ENCODE measurements at regions not wholly inside any gene's neighbourhood (a gene's known extent, or its start where the extent isn't known, plus 50 kb on each side); places are given as distances from the start of the nearest gene placed in this dataset.

GRCh38 chr18:43789234-43790000, 512.1 kb upstream of the SYT4 start:
- Histone ChIP-seq H3K4me2 (replicated peaks; ENCODE audit: low read depth, low read length, poor library complexity, severe bottlenecking) (no peak overlapping the region), H3K36me3 (replicated peaks in 1 of 2; ENCODE audit: control extremely low read depth in 1 of 2, control insufficient read depth in 1 of 2, extremely low read depth in 1 of 2, insufficient read depth in 2 of 2, low read length in 1 of 2) (no peaks in the 10 kb centered on the region), H4K20me1 (ENCODE audit: control insufficient read depth, insufficient read depth, low read length, poor library complexity, severe bottlenecking) (no peaks in the 10 kb centered on the region), H3K4me1 (ENCODE audit: control insufficient read depth in 2 of 2, insufficient read depth in 2 of 2, low read length in 2 of 2) (no peaks in the 10 kb centered on the region), H3K9ac (ENCODE audit: low read length) (no peak overlapping the region), H3K4me3 (ENCODE audit: control extremely low read depth in 1 of 5, extremely low read depth in 1 of 5, insufficient read depth in 1 of 5, low read depth in 2 of 5, low read length in 4 of 5) (no peak overlapping the region), H3K27me3 (replicated peaks in 1 of 4; ENCODE audit: control extremely low read depth in 1 of 4, control insufficient read depth in 3 of 4, insufficient read depth in 4 of 4, low read length in 3 of 4) (no peaks in the 10 kb centered on the region), H2AFZ (ENCODE audit: insufficient read depth, low read depth, low read length, poor library complexity, severe bottlenecking) (no peak overlapping the region), H3K9me3 (ENCODE audit: control extremely low read depth in 1 of 3, control insufficient read depth in 2 of 3, insufficient read depth in 1 of 3, low read length in 2 of 3) (no peaks in the 10 kb centered on the region), H3K79me2 (ENCODE audit: control insufficient read depth, insufficient read depth, low read length) (no peaks in the 10 kb centered on the region), H3K27ac (ENCODE audit: low read length in 2 of 2) (no peak overlapping the region)
- 100% methylated on average over 1 of the region's 3 CpGs for WGBS (ENCODE audit: insufficient coverage)
- H3K9me3 Mint-ChIP-seq (ENCODE audit: insufficient read depth) = no peaks in the 10 kb centered on the region
- no peak for DNase-seq
- no peaks in the 10 kb centered on the region for H3K27me3 Mint-ChIP-seq
- TF ChIP-seq EZH2 (IDR thresholded peaks at IDR 0.05; ENCODE audit: borderline replicate concordance, insufficient read depth, low read depth, low read length, poor library complexity, severe bottlenecking) (no peak), CTCF (IDR thresholded peaks at IDR 0.05) (no peak)
- ATAC-seq (ENCODE audit: low read depth) = no peak
- H3K4me1 Mint-ChIP-seq = no peaks in the 10 kb centered on the region
- no peak overlapping the region for H3K27ac Mint-ChIP-seq
- ChIA-PET POLR2A (no interaction called here), CTCF (interaction anchor here (0.6 kb wide), 1 partner anchor 1406 kb away, joined by 6 read pairs; no protein-coding TSS in a partner anchor)
- H3K4me3 Mint-ChIP-seq = no peak overlapping the region
- intact Hi-C loops (cut with micrococcal nuclease) = no loop called here

GRCh38 chr18:43793910-43794309, 516.6 kb upstream of the SYT4 start:
- DNase-seq = no peak
- H3K27ac ChIP-seq (ENCODE audit: low read length in 2 of 2) = no peak overlapping the region
- H3K9ac ChIP-seq (ENCODE audit: low read length) = no peak overlapping the region
- H3K4me3 ChIP-seq (ENCODE audit: control extremely low read depth in 1 of 5, extremely low read depth in 1 of 5, insufficient read depth in 1 of 5, low read depth in 2 of 5, low read length in 4 of 5) = no peak overlapping the region
- no peaks in the 10 kb centered on the region for H3K27me3 ChIP-seq (replicated peaks in 1 of 4; ENCODE audit: control extremely low read depth in 1 of 4, control insufficient read depth in 3 of 4, insufficient read depth in 4 of 4, low read length in 3 of 4)
- TF ChIP-seq CTCF (IDR thresholded peaks at IDR 0.05) = no peak
- TF ChIP-seq EZH2 (IDR thresholded peaks at IDR 0.05; ENCODE audit: borderline replicate concordance, insufficient read depth, low read depth, low read length, poor library complexity, severe bottlenecking) = no peak
- H3K9me3 ChIP-seq (ENCODE audit: control extremely low read depth in 1 of 3, control insufficient read depth in 2 of 3, insufficient read depth in 1 of 3, low read length in 2 of 3) = no peaks in the 10 kb centered on the region
- Mint-ChIP-seq H3K27ac (no peak overlapping the region), H3K4me1 (no peaks in the 10 kb centered on the region), H3K27me3 (no peaks in the 10 kb centered on the region), H3K4me3 (no peak overlapping the region), H3K9me3 (ENCODE audit: insufficient read depth) (no peaks in the 10 kb centered on the region)
- H3K4me1 ChIP-seq (ENCODE audit: control insufficient read depth in 2 of 2, insufficient read depth in 2 of 2, low read length in 2 of 2) = no peaks in the 10 kb centered on the region
- intact Hi-C loops (cut with micrococcal nuclease) = no loop called here
- H3K36me3 ChIP-seq (replicated peaks in 1 of 2; ENCODE audit: control extremely low read depth in 1 of 2, control insufficient read depth in 1 of 2, extremely low read depth in 1 of 2, insufficient read depth in 2 of 2, low read length in 1 of 2) = no peaks in the 10 kb centered on the region
- POLR2A ChIA-PET = no interaction called here
- CTCF ChIA-PET = no interaction called here
- no peak overlapping the region for H3K4me2 ChIP-seq (replicated peaks; ENCODE audit: low read depth, low read length, poor library complexity, severe bottlenecking)
- no peak overlapping the region for H2AFZ ChIP-seq (ENCODE audit: insufficient read depth, low read depth, low read length, poor library complexity, severe bottlenecking)
- H3K79me2 ChIP-seq (ENCODE audit: control insufficient read depth, insufficient read depth, low read length) = no peaks in the 10 kb centered on the region
- no CpG with 5 or more reads among the region's 1 CpG for WGBS (ENCODE audit: insufficient coverage)
- no peaks in the 10 kb centered on the region for H4K20me1 ChIP-seq (ENCODE audit: control insufficient read depth, insufficient read depth, low read length, poor library complexity, severe bottlenecking)
- ATAC-seq (ENCODE audit: low read depth) = no peak

All from B cell (primary cell).